ENCODE measurements at regions not wholly inside any gene's neighbourhood (a gene's known extent, or its start where the extent isn't known, plus 50 kb on each side); places are given as distances from the start of the nearest gene placed in this dataset.

DNA sequence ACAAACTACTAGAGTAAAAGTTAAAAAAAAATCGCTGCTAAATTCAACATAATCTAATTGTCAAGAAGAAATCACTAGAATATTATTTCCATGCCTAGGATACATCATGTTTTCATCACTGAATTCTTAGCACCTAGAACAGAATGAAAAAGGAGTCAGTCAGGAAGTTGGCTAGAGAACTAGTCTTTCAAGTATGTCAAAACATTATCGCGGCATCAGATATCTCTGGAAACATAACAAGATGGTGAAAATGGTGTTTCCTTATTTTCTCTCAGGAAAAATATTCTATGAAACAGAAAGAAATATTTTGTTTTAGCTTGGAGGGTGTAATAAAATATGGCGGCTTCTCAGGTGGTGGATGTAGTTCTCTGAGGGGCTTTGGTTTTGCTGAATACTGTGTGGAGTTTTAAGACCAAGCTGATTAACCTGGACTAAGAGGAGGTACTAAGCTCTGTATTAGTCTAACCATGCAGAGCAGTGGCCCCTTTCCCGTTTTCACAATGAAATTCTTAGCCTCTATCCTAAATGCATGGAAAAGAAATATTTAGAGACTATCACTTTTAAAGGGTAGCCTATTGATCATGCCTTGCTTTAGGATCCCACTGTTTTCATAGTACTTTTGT lies 205.6 kb downstream of the MDFIC start:
- no peak for DNase-seq (ENCODE audit: low spot score)

DNA sequence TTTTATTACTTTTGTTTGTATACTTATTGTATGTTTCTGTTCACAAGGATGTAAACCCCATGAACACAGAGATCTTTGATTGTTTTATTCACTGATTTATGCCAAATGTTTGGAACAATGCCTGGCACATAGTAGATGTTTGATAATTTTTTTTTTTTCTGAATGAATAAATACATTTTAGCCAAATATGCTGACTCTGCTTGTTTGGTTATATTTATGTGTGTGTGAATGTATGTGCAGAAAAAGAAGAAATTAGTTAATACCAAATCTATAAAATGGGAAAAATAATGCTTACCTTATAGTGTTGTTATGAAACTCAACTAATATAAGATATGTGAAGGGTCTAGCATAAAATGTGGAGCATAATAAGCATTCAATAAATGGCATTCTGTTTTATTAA lies 203.9 kb downstream of the MDFIC start:
- DNase-seq (ENCODE audit: low spot score): no peak

- DNase-seq (ENCODE audit: low spot score): no peak
Observed at GRCh38 chr7:115125312-115125711, 203.4 kb downstream of the MDFIC start.

DNA sequence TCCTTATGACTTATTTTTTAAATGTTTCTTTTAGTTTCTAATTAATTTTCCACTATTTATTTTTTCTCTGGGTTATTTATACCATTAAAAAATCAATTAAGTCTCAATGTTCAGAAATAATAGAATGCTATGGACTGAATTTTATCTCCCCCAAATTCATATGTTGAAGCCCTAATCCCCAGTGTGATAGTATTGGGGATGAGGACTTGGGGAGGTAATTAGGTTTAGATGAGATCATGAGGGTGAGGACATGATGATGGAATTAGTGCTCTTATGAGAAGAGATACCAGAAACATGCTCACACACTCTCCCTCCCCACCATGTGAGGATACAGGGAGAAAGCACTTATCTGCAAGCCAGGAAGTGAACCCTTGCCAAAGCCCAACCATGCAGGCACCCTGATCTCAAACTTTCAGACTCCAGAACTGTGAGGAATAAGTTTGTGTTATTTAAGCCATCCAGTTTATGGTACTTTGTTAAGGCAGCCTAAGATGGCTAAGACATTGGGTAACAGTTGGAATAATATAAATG lies 202.6 kb downstream of the MDFIC start:
- DNase-seq (ENCODE audit: low spot score): no peak

- DNase-seq (ENCODE audit: low spot score): no peak
Observed at GRCh38 chr7:115123441-115123840, 201.5 kb downstream of the MDFIC start.

GRCh38 chr7:115122388-115122787 lies 200.5 kb downstream of the MDFIC start:
- no peak for DNase-seq (ENCODE audit: low spot score)

DNA sequence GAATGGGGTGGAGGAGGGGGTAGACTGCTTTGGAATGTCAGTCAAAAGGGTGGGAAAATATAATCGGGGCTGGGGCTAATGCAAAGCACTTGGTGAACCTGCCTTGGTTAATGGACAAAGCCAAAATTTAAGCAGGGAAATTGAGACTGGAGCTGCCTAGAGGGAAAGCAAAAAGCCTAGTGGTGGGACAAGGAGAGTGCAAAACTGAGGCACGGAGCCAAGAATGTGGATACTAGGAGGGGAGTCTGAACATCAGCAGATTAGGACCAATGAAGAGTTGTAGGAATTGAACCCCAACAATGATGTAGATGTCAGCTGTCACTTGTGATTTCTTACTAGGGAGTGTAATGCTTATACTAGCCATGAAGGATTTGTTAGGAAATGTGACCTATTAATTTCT lies 195.9 kb downstream of the MDFIC start:
- DNase-seq (ENCODE audit: low spot score): no peak

- no peak for DNase-seq (ENCODE audit: low spot score)
Observed at GRCh38 chr7:115116773-115117715, 195.2 kb downstream of the MDFIC start.

- no peak for DNase-seq (ENCODE audit: low spot score)
Observed at GRCh38 chr7:115113776-115114175, 191.9 kb downstream of the MDFIC start.

DNA sequence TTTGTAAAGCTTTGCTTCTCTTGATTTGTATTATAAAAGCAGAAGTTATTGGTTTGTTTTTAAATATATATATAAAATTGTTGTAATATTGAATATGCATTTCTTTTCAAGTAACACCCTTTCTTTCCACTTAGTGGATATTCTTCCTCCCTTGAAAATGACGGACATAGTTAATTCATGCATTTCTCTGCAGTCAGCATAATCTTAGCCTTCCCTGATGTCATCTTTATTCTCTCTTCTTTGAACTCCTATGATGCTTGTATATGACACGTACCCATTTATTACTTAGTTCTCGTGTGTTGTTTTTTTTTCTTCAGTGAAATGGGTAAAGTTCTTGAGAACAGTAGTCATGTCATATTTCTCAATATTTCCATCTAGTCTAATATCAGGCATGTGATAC lies 191.2 kb downstream of the MDFIC start:
- DNase-seq (ENCODE audit: low spot score): no peak

DNA sequence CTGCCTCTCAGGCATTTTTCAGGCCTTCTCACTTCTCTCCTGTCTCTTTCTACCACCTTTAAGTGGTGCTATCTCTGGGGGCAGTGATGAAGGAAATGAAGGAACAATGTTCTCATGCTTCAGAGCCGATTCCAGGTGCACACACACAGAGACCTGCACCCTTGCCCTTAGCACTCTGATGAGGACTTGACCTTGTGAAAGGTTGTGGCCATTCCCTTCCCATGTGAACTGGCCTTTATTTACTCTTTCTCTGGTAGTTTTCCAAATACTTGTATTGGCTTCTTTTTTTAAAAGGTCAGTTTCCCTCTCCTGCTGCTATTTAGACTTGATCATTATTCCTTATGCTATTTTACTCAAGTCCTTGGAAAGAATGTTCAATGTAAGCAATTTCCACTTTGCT lies 188.6 kb downstream of the MDFIC start:
- no peak for DNase-seq (ENCODE audit: low spot score)

DNA sequence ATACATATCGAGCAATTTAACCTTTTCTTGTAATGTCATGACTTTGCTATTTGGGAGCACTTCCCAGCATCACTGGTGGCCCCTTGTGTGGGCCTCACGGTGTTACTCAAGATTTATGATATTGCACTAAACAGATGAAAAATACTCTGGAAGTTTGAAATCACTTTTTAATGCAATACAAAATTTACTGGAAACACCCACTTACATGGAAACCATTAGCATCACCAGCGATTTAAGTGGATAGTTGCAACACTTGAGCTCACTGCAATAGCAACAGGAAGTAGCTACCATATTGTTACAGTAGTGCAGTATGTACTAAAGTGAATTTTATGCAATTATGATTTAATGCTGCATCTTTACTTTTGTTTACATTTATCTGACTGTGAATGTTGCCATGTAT lies 184.4 kb downstream of the MDFIC start:
- DNase-seq (ENCODE audit: low spot score): no peak

DNA sequence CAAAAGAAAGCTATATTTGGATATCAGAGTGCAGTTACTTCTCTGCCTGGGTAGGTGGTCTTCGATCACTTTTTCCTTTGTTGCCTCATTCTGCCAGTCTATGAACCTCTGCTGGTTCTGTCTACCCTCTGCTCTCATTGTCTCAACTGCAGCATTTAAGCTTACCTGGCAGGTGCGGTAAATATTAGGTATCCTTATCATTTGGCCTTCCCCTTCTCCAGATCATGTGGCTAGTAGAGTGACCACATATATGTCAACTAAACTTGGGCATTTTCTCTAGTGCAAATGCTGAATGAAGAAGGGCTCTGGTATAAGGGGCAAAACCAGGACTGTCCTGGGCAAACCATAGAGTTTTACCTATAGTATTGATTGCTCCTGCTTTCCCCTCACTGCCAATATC lies 180.8 kb downstream of the MDFIC start:
- no peak for DNase-seq (ENCODE audit: low spot score)

DNA sequence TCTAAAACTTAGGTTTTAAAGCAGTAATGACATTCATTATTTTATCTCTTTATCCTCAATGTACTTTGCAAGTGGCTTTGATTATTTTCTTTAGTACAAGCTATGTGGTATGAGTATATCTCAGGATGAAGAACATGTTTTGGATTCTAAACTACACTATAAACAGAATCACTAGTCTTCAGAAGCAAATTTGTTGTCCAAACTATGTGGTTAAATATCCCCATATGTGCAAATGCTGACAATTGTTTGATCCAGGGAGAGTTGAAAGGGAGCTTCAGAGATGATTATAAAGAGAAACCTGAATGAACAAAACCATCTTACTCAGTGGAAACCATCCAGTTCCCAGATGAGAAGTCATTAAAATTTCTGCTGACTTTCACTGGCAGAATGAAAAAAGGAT lies 179.3 kb downstream of the MDFIC start:
- DNase-seq (ENCODE audit: low spot score): no peak

DNA sequence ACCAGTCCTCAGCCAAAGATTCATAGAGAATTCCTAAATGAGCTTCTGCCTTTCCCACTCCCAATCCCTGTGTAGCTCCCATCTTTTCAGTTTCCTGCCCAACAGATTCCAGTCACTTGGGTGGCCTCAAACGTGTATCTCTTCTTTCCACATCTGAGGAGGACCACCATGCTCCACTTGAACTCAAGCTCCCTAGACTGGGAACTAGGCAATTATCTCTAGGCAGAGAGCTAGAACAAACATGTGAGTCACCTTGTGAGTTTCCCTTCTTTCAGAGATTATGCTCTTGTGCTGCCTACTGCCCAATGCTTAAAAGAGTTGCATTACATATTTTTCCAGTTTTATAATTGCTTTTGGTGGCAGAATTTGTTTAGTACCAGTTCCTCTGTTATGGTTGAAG lies 178.0 kb downstream of the MDFIC start:
- no peak for DNase-seq (ENCODE audit: low spot score)

DNA sequence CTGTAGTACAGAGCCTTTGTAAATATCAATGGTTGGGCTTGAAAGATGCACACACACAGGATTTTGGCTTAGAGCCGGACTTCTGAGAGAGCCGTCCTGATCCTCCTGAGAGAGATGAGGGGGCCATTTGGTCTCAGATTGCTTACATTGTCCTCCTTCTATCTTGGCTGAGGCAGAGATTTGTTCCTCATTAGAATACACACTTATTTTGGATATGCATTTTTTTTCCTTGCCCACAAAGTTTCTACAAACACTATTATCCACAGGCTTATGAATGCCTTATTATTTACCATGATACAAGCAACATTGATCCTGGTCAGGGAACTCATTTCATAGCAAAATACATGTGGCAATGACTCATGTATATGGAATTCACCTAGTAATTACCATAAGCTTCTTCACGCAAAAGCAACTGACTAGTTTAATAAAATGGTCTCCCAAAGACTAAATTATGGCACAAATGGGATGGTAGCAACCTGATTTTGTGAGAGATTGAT lies 175.3 kb downstream of the MDFIC start:
- no peak for DNase-seq (ENCODE audit: low spot score)

DNA sequence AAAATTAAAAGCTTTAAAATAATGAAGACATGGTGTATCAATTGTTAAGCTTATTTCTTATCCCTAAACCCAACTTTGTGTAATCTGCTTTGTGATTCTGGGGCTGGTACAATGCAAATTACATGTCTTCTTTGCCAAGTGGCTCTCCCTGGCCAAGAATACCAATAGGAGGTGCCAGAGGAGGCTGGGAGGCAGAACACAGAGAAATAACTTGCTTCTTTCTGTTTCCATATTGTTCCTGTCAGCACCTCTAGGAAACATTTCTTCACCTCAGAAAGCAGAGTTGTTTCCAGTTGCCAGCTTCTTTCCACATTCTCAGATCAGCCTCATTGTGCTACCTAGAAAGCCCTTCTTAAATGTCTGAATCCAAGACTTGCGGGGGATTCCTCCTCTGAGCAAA lies 174.4 kb downstream of the MDFIC start:
- DNase-seq (ENCODE audit: low spot score): no peak

GRCh38 chr7:115094163-115094562 lies 172.3 kb downstream of the MDFIC start:
- DNase-seq (ENCODE audit: low spot score): no peak

GRCh38 chr7:115088893-115089292 lies 167.0 kb downstream of the MDFIC start:
- DNase-seq (ENCODE audit: low spot score): no peak

GRCh38 chr7:115087437-115087836 lies 165.5 kb downstream of the MDFIC start:
- no peak for DNase-seq (ENCODE audit: low spot score)

GRCh38 chr7:115086146-115086841 lies 164.4 kb downstream of the MDFIC start:
- no peak for DNase-seq (ENCODE audit: low spot score)

DNA sequence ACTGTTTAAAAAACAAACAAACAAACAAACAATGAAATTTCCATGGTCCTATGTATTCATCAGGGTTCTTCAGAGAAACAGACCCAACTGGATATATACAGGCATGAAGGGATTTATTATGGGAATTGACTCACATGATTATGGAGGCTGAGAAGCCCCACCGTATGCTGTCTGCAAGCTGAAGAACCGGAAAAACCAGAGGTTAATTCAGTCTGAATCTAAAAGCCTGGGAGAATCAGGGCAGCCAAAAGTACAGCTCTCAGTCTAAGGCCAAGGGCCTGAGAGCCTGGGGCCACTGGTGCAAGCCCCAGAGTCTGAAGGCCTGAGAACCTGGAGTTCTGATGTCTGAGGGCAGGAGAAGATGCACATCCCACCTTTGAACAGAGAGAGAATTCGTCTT lies 163.5 kb downstream of the MDFIC start:
- no peak for DNase-seq (ENCODE audit: low spot score)

- no peak for DNase-seq (ENCODE audit: low spot score)
Observed at GRCh38 chr7:115083935-115084334, 162.0 kb downstream of the MDFIC start.

Measured in germinal center (tissue), 1 donor.